Brain pericyte (primary cell): ENCODE measurements at regions not wholly inside any gene's neighbourhood (a gene's known extent, or its start where the extent isn't known, plus 50 kb on each side); places are given as distances from the start of the nearest gene placed in this dataset.
"Not testable (repeated sequence)": the region's sequence is repeated elsewhere in the genome, so short reads cannot be mapped to it uniquely, and the experiment has no call there.

ENCODE experiments used
- DNase-seq: peaks from one replicate; pipeline ENCODE4 v3.0.0-alpha.2; 2012; ENCODE audit warnings: low read depth, low spot score

GRCh38 chr6:11961923-11962322 is 50.2 kb upstream of the HIVEP1 start:
- no peak for DNase-seq

- no peak for DNase-seq
Measured at GRCh38 chr6:11960909-11961779, 51.0 kb upstream of the HIVEP1 start.

- DNase-seq: no peak
Measured at GRCh38 chr6:11956781-11957180, 55.3 kb upstream of the HIVEP1 start.

GRCh38 chr6:11953641-11954040 is 58.5 kb upstream of the HIVEP1 start:
- DNase-seq: no peak

GRCh38 chr6:11952316-11952715 is 59.8 kb upstream of the HIVEP1 start:
- DNase-seq: no peak

GRCh38 chr6:11951868-11952267 is 60.2 kb upstream of the HIVEP1 start:
- DNase-seq: no peak

- no peak for DNase-seq
Measured at GRCh38 chr6:11950109-11950508, 62.0 kb upstream of the HIVEP1 start.

GRCh38 chr6:11947575-11947974 is 64.5 kb upstream of the HIVEP1 start:
- no peak for DNase-seq

- no peak for DNase-seq
Measured at GRCh38 chr6:11947063-11947462, 65.0 kb upstream of the HIVEP1 start.

GRCh38 chr6:11944111-11944510 is 68.0 kb upstream of the HIVEP1 start:
- DNase-seq: no peak

GRCh38 chr6:11943060-11943459 is 69.1 kb upstream of the HIVEP1 start:
- no peak for DNase-seq

- DNase-seq: no peak
Measured at GRCh38 chr6:11942185-11942864, 69.8 kb upstream of the HIVEP1 start.

- DNase-seq: not testable (repeated sequence)
Measured at GRCh38 chr6:11940532-11941166, 71.5 kb upstream of the HIVEP1 start.

GRCh38 chr6:11938285-11938890 is 73.7 kb upstream of the HIVEP1 start:
- DNase-seq: no peak

- no peak for DNase-seq
Measured at GRCh38 chr6:11934638-11935037, 77.5 kb upstream of the HIVEP1 start.

GRCh38 chr6:11932892-11933291 is 79.2 kb upstream of the HIVEP1 start:
- DNase-seq: not testable (repeated sequence)

GRCh38 chr6:11931296-11932035 is 80.6 kb upstream of the HIVEP1 start:
- DNase-seq: no peak

- not testable (repeated sequence) for DNase-seq
Measured at GRCh38 chr6:11930834-11931233, 81.3 kb upstream of the HIVEP1 start.

GRCh38 chr6:11930240-11930639 is 81.9 kb upstream of the HIVEP1 start:
- DNase-seq: no peak

- DNase-seq: no peak
Measured at GRCh38 chr6:11929241-11929835, 82.8 kb upstream of the HIVEP1 start.
